ENCODE measurements at regions not wholly inside any gene's neighbourhood (a gene's known extent, or its start where the extent isn't known, plus 50 kb on each side); places are given as distances from the start of the nearest gene placed in this dataset.

GRCh38 chr5:9869616-9870288 lies 239.6 kb upstream of the TAS2R1 start (continued):
- no peak for TF ChIP-seq CHD7 (IDR thresholded peaks at IDR 0.05; ENCODE audit: insufficient replicate concordance, low read length)
